ENCODE measurements at regions not wholly inside any gene's neighbourhood (a gene's known extent, or its start where the extent isn't known, plus 50 kb on each side); places are given as distances from the start of the nearest gene placed in this dataset.
"Not testable (repeated sequence)": the region's sequence is repeated elsewhere in the genome, so short reads cannot be mapped to it uniquely, and the experiment has no call there.

GRCh38 chr12:89870413-89871184, 162.0 kb upstream of the ATP2B1 start:
- DNase-seq, result no peak

DNA sequence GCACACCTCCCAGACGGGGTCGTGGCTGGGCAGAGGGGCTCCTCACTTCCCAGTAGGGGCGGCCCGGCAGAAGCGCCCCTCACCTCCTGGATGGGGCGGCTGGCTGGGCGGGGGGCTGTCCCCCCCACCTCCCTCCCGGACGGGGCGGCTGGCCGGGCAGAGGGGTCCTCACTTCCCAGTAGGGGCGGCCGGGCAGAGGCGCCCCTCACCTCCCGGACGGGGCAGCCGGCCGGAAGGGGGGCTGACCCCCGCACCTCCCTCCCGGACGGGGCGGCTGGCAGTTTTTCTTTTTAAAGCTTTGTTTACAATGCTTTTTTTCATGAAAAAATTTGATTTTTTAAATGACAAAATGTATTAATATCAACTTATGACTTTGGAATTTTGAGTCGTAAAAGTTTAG, 159.0 kb upstream of the ATP2B1 start:
- DNase-seq, result not testable (repeated sequence)

GRCh38 chr12:89864411-89864810, 155.8 kb upstream of the ATP2B1 start:
- no peak for DNase-seq

DNA sequence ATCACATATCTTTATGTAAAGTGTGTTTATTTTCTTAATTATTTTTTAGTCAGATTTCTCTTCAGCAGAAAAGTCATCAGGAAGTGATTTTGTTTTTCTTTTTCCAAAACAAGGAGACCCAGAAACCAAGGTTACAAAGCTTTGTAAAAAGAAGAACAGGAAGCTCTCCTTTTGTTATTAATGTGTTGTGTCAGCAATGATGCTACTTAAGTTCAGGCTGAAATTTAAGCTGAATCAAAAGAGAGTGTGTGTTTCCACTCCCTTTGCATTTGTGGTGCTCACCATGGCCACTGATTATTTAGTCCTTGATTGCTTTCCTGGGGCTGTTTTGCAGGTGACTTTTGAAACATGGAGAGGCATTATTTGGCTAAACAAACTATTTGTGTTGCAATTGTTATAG, 155.3 kb upstream of the ATP2B1 start:
- DNase-seq, result no peak

GRCh38 chr12:89863493-89863938, 154.9 kb upstream of the ATP2B1 start:
- no peak for DNase-seq

DNA sequence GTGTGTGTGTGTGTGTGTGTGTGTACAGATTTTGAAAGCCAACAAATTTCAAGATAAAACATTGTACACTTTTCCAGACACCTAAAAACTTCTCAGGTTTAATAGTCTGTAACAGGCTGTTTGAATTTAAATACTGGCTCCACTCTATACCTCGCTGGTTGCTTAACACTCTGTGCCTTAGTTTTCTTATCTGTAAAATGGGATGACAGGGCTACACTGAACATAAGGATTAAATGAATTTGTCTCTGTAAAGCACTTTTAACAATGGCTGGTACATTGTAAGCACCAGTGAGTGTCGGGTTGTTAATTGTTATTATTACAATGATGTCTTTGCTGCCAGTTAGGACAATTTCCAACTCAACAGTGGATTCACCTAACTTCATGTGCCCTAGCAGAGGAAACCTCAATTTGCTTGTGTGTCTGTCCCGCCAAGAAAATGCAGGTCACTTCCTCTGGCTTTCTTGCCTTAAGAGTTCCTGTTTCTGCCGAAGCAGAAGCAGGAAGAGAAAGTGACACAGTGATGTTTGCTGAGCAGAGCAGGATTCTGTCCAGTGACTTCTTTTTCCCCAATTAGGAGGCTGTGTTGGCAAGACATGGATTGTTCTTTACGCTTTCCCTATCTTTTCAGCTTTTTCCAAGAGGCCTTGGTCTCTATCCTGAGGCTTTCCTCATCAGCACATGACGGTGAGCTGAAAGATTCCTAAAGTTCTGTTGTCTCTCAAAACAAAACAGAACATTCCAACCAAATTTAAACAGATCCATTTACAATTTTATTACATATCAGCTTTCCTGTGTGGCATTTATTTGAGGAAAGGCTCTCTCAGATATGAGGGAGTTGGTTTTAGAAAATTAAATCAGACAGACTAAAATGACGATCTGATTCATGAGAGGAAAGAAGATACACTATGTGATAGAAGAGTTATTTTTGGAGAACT, 154.1 kb upstream of the ATP2B1 start:
- DNase-seq, result no peak

DNA sequence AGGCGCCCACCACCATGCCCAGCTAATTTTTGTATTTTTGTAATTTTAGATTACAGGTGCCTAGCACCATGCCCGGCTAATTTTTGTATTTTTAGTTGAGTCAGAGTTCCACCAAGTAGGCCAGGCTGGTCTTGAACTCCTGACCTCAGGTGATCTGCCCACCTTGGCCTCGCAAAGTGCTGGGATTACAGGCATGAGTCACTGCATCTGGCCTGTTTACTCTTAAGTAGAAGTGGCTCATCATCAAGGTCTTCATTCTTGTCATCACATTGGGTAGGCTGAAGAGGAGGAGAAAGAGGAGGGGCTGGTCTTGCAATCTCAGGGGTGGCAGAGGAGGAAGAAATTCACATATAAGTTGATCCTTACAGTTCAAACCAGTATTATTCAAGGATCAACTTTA, 152.4 kb upstream of the ATP2B1 start:
- DNase-seq, result no peak

GRCh38 chr12:89859508-89860220, 151.0 kb upstream of the ATP2B1 start:
- no peak for DNase-seq

- no peak for DNase-seq
Measured at GRCh38 chr12:89858718-89859117, 150.1 kb upstream of the ATP2B1 start.

DNA sequence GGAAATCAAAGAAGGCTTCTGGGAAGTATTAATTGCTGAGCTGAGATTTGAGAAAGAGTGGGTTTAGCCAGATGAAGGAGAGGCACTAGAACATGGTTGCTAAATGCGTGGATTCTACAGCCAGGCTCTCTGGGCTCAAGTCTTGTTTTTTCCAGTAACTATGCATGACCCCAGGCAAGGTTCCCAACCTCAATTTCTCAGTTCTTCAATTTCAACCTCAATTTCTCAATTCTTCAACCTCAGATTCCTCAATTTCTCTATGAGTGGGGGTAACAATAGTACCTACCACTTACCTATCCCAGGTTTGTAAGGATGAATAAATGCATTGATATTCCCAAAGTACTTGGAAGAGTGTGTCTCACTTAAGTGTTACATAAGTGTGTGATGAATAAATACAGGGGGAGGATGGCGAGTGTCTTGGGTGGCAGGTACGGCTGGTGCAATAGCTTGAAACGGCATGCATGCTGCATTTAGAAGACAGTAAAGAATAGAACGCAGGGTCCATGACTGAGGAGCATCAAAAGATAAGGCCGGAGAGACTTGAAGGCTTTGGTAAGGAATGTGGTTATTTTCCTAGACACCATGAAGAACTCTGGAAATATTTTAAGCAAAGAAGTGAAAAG, 149.1 kb upstream of the ATP2B1 start:
- DNase-seq, result no peak

- DNase-seq, result no peak
Measured at GRCh38 chr12:89856431-89856830, 147.8 kb upstream of the ATP2B1 start.

- no peak for DNase-seq
Measured at GRCh38 chr12:89848732-89849131, 140.1 kb upstream of the ATP2B1 start.

DNA sequence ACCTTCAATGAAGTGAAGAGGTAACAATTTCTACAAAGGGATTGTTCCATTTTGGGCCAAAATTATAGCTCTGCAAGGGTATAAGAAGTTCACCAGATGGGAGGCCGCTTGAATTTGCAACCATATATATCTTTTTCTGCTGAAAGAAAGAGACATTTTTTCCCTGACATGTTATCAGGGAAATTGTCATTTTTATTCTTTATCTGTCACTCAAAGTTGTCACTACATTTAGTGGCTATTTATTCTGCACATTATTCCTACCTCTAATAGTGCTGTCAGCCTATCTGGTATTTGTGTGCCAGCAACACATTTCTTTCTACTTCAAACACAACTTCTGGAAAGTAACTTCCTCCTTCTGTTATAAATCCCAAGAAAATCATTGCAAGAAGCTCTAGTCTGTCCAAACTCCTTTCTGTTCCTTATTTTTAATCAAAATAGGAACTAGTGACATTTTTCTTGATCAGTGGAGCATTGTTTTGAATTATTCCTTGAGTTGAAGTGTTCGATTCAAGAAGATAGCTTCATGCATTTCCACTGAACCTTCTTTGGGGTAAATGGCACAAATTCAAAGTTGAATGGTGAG, 137.9 kb upstream of the ATP2B1 start:
- no peak for DNase-seq

DNA sequence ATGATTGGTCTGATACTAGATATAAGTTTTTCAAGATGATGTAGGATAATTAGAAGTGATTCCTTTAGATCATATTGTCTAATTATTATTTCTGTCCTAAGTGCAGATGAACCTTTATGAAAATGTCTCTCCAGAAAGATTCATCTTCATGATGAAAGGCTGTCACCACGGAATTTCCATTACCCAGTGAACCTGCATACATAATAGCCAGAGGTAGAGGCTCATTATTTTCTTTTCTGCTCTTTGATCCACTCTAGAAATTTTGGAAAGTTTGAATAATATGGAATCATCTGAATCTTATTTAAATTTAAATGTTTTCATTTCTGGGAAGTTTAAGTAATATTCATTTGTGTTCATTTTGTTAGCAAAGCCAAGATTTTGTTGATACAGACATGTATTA, 137.1 kb upstream of the ATP2B1 start:
- no peak for DNase-seq

GRCh38 chr12:89845366-89845765, 136.7 kb upstream of the ATP2B1 start:
- DNase-seq, result no peak

- DNase-seq, result no peak
Measured at GRCh38 chr12:89844539-89844938, 135.9 kb upstream of the ATP2B1 start.

DNA sequence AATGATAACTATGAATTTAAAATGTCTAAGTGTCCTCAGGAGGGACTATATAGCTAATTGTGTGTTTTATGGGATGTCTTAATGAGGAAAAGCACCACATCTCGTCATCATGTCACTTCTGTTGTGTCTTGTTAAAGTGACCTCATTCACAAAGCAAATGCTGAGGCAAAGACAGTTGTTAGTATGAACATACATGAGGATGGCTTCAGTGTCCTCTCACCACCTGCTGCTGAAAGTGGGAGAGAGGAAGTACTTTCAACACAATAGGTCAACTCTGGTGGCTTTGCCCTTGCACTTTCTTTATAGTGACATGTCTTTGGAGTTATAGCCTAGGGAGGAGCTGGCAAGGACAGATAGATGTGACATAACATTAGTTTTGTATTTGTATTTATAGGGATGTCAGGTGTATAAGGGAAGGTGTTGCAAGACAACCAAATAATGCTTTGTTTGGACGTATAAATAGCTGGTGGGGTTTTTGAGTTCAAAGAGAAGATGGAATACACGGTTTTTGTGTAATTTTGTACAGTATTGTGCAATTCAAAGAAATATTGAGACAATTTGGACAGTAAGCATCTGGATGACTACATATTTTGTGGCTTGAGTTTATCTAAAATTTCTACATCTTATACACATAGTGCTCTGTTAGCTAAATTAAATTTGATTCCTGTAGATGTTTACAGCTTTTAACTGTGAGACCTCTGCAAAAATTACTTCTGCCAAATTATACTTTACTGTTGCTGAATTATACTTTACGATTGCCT, 131.7 kb upstream of the ATP2B1 start:
- peak in 1 of 2 experiments; percentile 4 for DNase-seq

DNA sequence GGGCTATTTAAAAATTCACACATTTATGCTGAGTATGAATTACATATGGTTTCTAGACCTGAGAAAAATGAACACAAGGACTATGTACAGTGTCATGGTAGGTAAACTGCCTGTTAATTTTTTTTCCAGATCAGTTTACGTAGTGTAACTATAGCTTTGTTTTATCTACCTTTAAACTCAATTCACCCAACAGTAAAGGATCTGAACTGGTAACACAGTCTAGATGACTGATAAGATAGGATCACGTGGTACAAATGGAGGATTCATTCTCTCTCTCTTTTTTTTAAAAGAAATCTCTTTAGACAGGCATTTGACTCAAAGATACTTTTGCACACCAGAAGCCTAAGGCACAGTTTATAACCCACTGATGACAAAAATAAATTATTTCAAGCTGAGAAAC, 130.8 kb upstream of the ATP2B1 start:
- no peak for DNase-seq

DNA sequence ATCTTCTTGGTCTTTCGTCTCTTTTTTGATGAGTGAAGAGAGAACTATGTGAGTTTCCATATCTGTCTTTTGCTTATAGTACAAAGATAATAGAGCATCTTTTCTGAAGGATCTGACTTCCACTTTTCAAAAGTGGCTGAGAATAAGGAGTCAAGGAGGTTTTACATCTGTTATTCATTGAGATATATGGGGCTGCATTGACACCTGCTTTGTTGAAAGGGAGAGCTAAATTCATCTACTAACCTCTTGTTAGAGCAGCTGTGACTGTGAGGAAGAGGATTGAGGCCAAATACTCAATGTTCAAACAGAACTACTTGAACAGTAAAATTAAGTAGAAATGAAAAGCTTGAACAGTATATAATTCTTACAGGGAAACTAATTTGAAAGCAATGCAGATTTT, 130.2 kb upstream of the ATP2B1 start:
- DNase-seq, result no peak

DNA sequence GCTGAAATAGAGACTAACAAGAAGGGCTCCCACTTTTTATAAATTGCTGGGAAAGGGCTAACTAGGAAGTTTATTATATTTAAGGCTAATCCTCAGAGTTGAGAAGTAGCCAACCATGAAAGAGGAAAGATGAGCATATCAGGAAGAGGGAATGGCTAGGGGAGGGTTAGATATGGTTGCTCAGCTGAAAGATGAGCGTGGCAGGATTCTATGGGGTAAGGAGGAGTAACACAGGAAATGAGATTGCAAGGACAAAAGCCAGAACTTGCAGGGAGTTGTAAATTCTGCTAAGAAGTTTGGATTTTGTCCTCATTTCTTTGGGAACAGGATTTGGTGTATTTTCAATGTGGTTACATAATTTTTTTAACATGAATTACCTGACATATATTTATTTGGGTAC, 127.4 kb upstream of the ATP2B1 start:
- no peak for DNase-seq

GRCh38 chr12:89834676-89835075, 126.0 kb upstream of the ATP2B1 start:
- no peak for DNase-seq

Measured in NCI-H1930 (cell line).